Esophagus squamous epithelium (tissue), 4 donors: ENCODE measurements at regions not wholly inside any gene's neighbourhood (a gene's known extent, or its start where the extent isn't known, plus 50 kb on each side); places are given as distances from the start of the nearest gene placed in this dataset.

Experiments used
- CTCF ChIP-seq, 6 experiments: fragments of 450-650 bp in 4 of 6; fragments of 200-600 bp in 2 of 6; sonication (generic) in 2 of 6; IDR thresholded peaks; one replicate each; pipeline ENCODE4 v1.5.1; 2016 to 2019; ENCODE audit warnings: antibody characterized with exemption in 6 of 6, mild to moderate bottlenecking in 4 of 6, moderate library complexity in 4 of 6
- POLR2A ChIP-seq, 4 donors: fragments of 450-650 bp; IDR thresholded peaks; one replicate each; pipeline ENCODE4 v1.6.1; 2017; ENCODE audit warnings: antibody characterized with exemption in 4 of 4, mild to moderate bottlenecking in 4 of 4, moderate library complexity in 3 of 4

- TF ChIP-seq CTCF (IDR thresholded peaks at IDR 0.05) (no peak), POLR2A (IDR thresholded peaks at IDR 0.05) (no peak)
Measured at GRCh38 chr6:56745971-56746370, 103.3 kb upstream of the DST start.
